Aorta (tissue), 5 donors: ENCODE measurements at regions not wholly inside any gene's neighbourhood (a gene's known extent, or its start where the extent isn't known, plus 50 kb on each side); places are given as distances from the start of the nearest gene placed in this dataset.

Experiments
- ATAC-seq: fragments of 200-7000 bp; cut with Tn5 transposase; one replicate; pipeline ENCODE4 v1.9.1; 2022; ENCODE audit warnings: moderate library complexity; ENCODE audit not compliant: low FRiP score
- DNase-seq, 2 donors: peaks; one replicate each; pipeline ENCODE4 v3.0.0-alpha.2; 2020
- H3K27ac ChIP-seq, 2 donors: one replicate each; pipeline ENCODE4 v1.5.1; 2013; ENCODE audit warnings: low read length in 2 of 2, mild to moderate bottlenecking in 2 of 2, moderate library complexity in 2 of 2, control low read depth in 1 of 2, inconsistent platforms in 1 of 2, low read depth in 1 of 2
- H3K27me3 ChIP-seq, 2 donors: one replicate each; pipeline ENCODE4 v1.6.1; 2013; ENCODE audit warnings: control low read depth in 1 of 2, low read length in 1 of 2, mild to moderate bottlenecking in 1 of 2, moderate library complexity in 1 of 2; ENCODE audit not compliant: insufficient read depth in 2 of 2, control insufficient read depth in 1 of 2
- H3K36me3 ChIP-seq, 2 donors: one replicate each; pipeline ENCODE4 v1.6.1; 2013; ENCODE audit warnings: control low read depth in 1 of 2, low read length in 1 of 2, mild to moderate bottlenecking in 1 of 2; ENCODE audit not compliant: insufficient read depth in 2 of 2, control insufficient read depth in 1 of 2
- H3K4me1 ChIP-seq, 2 donors: one replicate each; pipeline ENCODE4 v1.6.1; 2013; ENCODE audit warnings: low read length in 2 of 2, control low read depth in 1 of 2, mild to moderate bottlenecking in 1 of 2, moderate library complexity in 1 of 2; ENCODE audit not compliant: insufficient read depth in 2 of 2, control insufficient read depth in 1 of 2
- H3K4me3 ChIP-seq, 2 donors: one replicate each; pipeline ENCODE4 v1.5.1; 2013; ENCODE audit warnings: low read length in 2 of 2, control low read depth in 1 of 2, mild to moderate bottlenecking in 1 of 2
- H3K9me3 ChIP-seq: one replicate; pipeline ENCODE4 v1.6.1; 2013; ENCODE audit warnings: mild to moderate bottlenecking, low read length; ENCODE audit not compliant: control insufficient read depth
- WGBS, 2 donors: extraction: QIAGEN DNeasy Blood & Tissue Kit; methylation state at CpG; one replicate each; pipeline ENCODE4 v1.1.7; 2013; 5-methylcytosine and 5-hydroxymethylcytosine counted together
- intact Hi-C, 2 donors: fragments of 100-400 bp; cut with DNase I; formaldehyde crosslinking; loops; one replicate each; pipeline versions ENCODE4 v1.14.2 to v1.15.0; 2022
- donor health status: healthy with polysubstance abuse.
- donor health status: Bipolar disorder and iron deficiency.
- donor health status: DM: no; HTN: no; CAD: no.
- donor health status: DM: no; HTN: no; CAD: no.
- donor health status: DM: yes; HTN: yes; CAD: no.

DNA sequence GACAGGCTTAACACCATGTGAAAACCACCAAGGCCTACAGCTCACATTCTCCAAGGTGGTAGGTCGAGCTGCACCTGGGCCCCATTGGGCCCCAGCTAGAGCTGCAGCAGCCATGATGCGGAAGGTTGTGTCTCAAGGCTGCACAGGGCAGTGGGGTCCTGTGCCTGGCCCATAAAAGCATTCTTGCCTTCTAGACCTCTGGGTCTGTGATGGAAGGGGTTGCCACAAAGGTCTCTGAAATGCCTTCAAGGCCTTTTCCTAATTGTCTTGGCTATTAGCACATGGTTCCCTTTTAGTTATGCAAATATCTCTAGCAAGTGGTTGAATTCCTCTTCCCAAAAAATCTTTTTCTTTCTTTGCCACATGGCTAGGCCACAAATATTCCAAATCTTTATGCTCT lies 52.5 kb upstream of the C11orf58 start:
- Histone ChIP-seq H3K9me3 (peaks cover 1% of the 10 kb centered on the region), H3K27me3 (no peaks in the 10 kb centered on the region), H3K36me3 (no peaks in the 10 kb centered on the region), H3K4me3 (no peak overlapping the region), H3K4me1 (no peaks in the 10 kb centered on the region), H3K27ac (no peak overlapping the region)
- 71 to 79% methylated on average over 2 of the region's 2 CpGs for WGBS, 2 donors
- no peak for DNase-seq
- no peak for ATAC-seq
- intact Hi-C loops, result no loop called here

DNA sequence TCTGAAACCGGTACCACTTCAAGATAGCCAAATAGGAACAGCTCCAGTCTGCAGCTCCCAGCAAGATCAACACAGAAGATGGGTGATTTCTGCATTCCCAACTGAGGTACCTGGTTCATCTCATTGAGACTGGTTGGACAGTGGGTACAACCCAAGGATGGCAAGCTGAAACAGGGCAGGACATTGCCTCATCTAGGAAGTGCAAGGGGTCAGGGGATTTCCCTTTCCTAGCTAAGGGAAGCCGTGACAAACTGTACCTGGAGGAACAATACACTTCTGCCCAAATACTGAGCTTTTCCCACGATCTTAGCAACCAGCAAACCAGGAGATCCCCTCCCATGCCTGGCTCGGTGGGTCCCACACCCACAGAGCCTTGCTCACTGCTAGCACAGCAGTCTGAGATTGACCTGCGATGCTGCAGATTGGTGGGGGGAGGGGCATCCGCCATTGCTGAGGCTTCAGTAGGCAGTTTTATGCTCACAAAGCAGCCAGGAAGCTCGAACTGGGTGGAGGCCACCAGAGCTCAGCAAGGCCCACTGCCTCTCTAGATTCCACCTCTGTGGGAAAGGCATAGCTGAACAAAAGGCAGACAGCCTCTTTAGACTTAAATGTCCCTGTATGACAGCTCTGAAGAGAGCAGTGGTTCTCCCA lies 59.9 kb upstream of the C11orf58 start:
- no peak for DNase-seq
- WGBS, 2 donors, result 62 to 66% methylated on average over 7 of the region's 7 CpGs
- H3K36me3 ChIP-seq, result no peaks in the 10 kb centered on the region
- H3K4me1 ChIP-seq, result no peaks in the 10 kb centered on the region
- no peaks in the 10 kb centered on the region for H3K9me3 ChIP-seq
- H3K4me3 ChIP-seq, result no peak overlapping the region
- intact Hi-C loops, result no loop called here
- no peak overlapping the region for H3K27ac ChIP-seq
- H3K27me3 ChIP-seq, result no peaks in the 10 kb centered on the region
- ATAC-seq, result no peak

DNA sequence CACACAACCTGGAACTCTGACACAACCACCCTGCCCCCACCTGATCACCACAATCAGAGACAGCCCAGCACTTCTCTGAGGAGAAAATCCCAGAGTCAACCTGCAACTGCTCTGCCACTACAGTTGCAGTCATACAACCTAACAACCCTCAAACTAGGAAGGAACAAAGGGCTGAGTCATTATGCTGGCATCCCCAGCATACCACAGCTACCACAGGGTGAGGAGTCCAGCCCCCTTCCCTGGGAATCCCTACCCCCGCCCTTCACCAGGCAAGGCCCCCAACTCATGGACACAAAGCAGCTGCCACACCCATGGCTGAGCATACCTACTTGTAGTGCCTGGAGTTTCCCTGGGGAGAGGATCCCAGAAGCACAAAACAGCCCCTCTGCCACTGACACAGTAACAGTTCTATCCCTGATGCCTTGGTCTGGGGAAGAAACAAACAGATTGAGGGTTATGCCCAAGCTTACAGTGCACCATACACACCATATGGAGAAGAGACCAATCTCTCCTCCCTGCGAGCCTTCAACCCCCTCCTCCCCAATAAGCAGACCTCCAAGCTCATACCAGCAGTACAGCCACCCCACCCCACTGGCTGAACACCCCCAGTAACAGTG lies 68.5 kb upstream of the C11orf58 start:
- no peak overlapping the region for H3K27ac ChIP-seq
- no peaks in the 10 kb centered on the region for H3K36me3 ChIP-seq
- ATAC-seq (no peak), DNase-seq (no peak)
- WGBS, 2 donors, result 81 to 89% methylated on average over 2 of the region's 2 CpGs
- no peaks in the 10 kb centered on the region for H3K27me3 ChIP-seq
- no peak overlapping the region for H3K4me3 ChIP-seq
- intact Hi-C loops, result no loop called here
- H3K9me3 ChIP-seq, result peaks cover 1% of the 10 kb centered on the region
- no peaks in the 10 kb centered on the region for H3K4me1 ChIP-seq

DNA sequence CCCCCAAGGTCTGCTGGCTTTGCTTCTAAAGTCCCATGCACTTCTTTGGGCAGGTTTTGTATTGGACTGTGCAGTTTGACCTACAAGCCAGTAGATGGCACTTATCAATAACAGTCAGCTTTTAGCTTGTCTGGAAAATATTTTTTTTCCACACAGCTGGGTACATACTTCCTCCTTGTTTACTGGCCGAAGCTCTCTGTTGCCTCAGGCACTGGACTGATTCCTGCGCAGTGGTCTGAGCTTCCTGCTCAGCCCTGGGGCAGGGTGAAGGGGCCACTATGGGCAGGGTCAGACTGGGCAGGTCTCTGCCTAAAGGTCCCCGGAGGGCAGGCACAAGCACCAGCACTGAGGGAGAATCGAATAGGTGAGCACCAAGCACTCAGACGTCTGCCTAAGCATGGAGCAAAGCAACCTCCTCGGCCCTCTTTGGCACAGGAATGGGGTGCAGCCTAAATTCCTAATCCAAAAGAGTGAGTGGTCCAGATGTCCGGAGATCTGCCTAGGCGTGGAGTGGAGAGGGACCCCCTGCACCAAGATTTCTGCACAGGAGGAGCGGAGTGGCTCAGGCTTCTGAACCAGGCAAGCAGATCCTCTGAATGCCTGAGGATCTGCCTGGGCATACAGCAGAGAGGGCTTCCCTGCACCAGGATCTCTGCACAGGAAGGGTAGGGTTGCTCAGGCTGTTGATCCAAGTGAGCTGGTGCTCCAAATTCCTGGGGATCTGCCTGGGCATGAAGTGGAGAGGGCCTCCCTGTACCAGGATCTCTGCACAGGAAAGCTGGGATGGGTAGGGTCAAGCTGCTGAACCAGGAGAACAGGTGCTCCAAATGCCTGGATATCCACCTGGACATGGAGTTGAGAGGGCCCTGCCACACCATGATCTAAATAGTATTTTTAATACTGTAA lies 105.9 kb upstream of the C11orf58 start:
- peak in 1 of 2 donors; percentile 41 for DNase-seq
- intact Hi-C loops, result no loop called here
- 78 to 79% methylated on average over 9 of the region's 9 CpGs for WGBS, 2 donors
- Histone ChIP-seq H3K4me3 (no peak overlapping the region), H3K4me1 (no peaks in the 10 kb centered on the region), H3K27ac (no peak overlapping the region), H3K36me3 (no peaks in the 10 kb centered on the region), H3K9me3 (peaks cover 3% of the 10 kb centered on the region), H3K27me3 (no peaks in the 10 kb centered on the region)
- ATAC-seq, result no peak

DNA sequence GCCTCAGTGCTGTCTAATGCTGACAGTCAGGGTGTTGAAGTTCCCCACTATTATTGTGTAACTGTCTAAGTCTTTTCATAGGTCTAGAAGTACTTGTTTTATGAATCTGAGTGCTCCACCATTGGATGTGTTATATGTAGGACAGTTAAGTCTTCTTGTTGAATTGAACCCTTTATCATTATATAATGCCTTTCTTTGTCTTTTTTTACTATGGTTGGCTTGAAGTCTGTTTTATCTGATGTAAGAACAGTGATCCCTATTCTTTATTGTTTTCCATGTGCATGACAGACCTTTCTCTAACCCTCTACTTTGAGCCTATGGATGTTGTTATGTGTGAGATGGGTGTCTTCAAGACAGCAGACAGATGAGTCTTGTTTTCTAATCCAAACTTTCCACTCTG lies 107.8 kb upstream of the C11orf58 start:
- intact Hi-C loops, result no loop called here
- H3K27me3 ChIP-seq, result no peaks in the 10 kb centered on the region
- H3K27ac ChIP-seq, result no peak overlapping the region
- H3K4me3 ChIP-seq, result no peak overlapping the region
- H3K36me3 ChIP-seq, result no peaks in the 10 kb centered on the region
- ATAC-seq (no peak), DNase-seq (no peak)
- peaks cover 3% of the 10 kb centered on the region for H3K9me3 ChIP-seq
- H3K4me1 ChIP-seq, result no peaks in the 10 kb centered on the region

DNA sequence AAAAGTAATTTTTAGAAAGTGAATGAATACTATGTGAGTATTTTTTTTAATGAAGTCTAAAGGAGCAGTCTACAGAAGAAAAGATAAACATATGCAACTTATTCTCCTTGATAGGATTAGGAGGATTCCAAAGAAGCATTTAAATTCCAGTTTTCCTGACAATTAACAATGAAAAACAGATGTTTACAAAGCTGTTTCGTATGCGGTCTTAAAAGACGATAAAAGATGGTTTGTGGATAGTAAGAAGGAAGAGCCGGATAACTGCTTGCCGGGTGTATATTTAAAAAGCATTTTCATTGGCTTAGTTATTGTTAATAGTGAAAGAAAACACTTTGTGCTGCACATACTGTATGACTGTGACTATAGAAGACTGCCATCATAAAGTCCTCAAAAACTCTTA lies 120.0 kb upstream of the C11orf58 start:
- 74 to 83% methylated on average over 5 of the region's 5 CpGs for WGBS, 2 donors
- Histone ChIP-seq H3K27ac (no peak overlapping the region), H3K36me3 (no peaks in the 10 kb centered on the region), H3K9me3 (no peaks in the 10 kb centered on the region), H3K27me3 (no peaks in the 10 kb centered on the region), H3K4me3 (no peak overlapping the region), H3K4me1 (no peaks in the 10 kb centered on the region)
- intact Hi-C loops, result no loop called here
- ATAC-seq, result no peak
- no peak for DNase-seq

DNA sequence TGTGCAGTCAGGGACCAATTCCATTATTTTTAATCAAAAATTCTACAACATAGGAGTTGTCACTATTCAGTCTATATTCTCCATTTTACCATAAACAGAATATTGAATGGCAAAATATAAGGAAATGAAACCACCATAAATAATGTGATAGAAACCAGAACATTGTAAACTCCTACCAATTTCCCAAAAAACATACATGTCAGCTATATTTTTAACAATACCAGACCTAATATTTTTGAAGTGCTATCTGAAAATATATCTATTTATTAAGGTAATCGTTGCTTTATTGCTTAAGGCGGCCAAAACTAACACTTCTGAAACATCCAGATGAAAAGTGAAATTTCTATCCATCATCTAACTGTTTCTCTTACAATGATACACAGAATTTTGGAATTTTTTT lies 123.0 kb upstream of the C11orf58 start:
- no peak overlapping the region for H3K4me3 ChIP-seq
- no peaks in the 10 kb centered on the region for H3K4me1 ChIP-seq

DNA sequence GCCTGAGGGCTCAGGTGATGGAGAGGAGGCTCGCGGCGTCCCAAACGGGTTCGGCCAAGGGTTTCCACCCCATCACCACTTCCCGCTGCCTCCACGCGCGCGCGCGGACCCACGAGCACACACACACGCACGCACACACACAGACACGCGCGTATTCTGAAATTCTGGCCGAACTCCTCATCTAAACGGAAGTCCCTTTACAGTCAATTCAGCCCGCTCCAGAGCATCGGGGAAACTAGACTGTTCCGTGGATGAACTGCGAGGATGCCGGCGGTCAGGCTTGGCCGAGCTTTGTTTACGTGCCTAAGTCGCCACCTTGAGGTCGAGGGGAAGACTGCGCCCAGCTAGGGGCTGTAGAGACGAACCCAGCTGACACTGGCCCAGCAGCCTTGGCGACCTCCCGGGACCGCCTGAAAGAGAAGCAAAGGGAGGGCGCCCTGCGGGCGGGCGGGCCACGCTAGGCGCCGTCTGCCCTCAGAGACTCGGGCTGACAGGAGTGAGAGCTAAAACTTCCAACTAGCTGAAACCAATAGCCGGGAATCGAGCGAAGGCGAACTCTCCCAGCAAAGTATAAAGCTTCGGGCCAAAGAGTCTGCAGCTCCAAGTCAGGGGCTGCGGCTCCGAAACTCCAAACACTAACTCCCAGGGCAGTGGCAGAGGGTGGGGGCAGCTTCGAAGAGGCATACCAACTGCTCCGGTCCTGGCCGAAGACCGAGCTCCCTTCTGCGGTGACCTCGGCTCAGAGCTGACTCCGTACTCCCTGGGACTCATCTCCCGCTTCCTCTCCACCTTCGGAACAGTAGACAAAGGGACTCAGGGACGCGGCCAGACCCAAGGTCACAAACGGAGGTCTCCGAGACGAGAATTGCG lies 124.7 kb upstream of the C11orf58 start:
- DNase-seq (peak; percentile 88 to 93), ATAC-seq (peak; percentile 97)
- 2% methylated on average over 64 to 65 of the region's 65 CpGs for WGBS, 2 donors
- H3K27me3 ChIP-seq, result peaks cover 0 to 2% of the 10 kb centered on the region in 2 donors
- intact Hi-C loops, result loop anchor here in 1 of 2 donors (5.0 kb wide), 1 partner anchor 626 kb away; no protein-coding TSS in a partner anchor
- H3K4me3 ChIP-seq, result peak overlapping the region; percentile 5 to 38
- H3K36me3 ChIP-seq, result no peaks in the 10 kb centered on the region
- H3K27ac ChIP-seq, result no peak overlapping the region
- H3K9me3 ChIP-seq, result no peaks in the 10 kb centered on the region
- no peaks in the 10 kb centered on the region for H3K4me1 ChIP-seq

More for the DNA sequence above, 123.0 kb upstream of the C11orf58 start:
- ATAC-seq, result no peak
- Histone ChIP-seq H3K9me3 (no peaks in the 10 kb centered on the region), H3K27ac (no peak overlapping the region), H3K27me3 (peaks cover 0 to 2% of the 10 kb centered on the region in 2 donors), H3K36me3 (no peaks in the 10 kb centered on the region)
- intact Hi-C loops, result no loop called here
- 63 to 73% methylated on average over 2 of the region's 2 CpGs for WGBS, 2 donors
- no peak for DNase-seq
